HG03097 (cell line): ENCODE measurements at regions not wholly inside any gene's neighbourhood (a gene's known extent, or its start where the extent isn't known, plus 50 kb on each side); places are given as distances from the start of the nearest gene placed in this dataset.
"Not testable (repeated sequence)": the region's sequence is repeated elsewhere in the genome, so short reads cannot be mapped to it uniquely, and the experiment has no call there.

ENCODE experiments used
- ATAC-seq: cut with Tn5 transposase; IDR thresholded peaks from one replicate; pipeline ENCODE4 v1.9.1; 2021; ENCODE audit not compliant: unreplicated experiment, low FRiP score

DNA sequence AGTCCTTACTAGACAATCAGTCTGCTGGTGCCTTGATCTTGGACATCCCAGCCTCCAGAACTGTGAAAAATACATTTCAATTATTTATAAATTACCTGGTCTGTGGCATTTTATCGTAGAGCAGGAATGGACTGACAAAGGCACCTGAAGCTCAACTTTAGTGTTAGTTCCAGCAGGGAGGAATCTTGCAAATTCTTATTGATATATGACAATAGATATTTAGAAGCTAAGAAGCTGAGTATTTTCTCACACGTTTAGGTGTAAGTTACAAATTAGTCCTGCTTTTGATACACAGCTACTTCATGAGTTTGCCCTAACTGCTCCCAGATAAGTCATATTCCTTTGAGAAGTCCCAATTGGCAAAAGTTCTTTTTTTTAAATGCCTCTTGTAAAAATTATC is 138.0 kb upstream of the ZNF217 start:
- ATAC-seq, result no peak

DNA sequence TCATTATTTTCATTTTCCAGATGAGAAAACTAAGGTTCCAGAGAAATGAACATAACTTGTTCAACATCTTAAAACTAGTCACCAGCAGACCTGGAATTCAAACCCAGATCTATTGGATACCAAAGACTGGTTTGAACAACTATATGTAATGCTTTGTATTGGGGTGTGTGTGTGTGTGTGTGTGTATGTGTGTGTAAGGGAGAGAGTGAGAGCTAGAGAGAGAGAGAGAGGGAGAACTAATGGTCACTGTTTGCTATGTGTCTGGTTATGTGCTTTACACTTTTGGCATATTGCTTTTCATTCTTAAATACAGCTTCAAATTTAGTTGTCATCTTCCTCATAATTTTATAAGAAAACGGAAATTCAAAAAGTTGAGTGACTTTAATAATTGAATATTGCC is 134.7 kb upstream of the ZNF217 start:
- ATAC-seq, result no peak

- not testable (repeated sequence) for ATAC-seq
Observed at GRCh38 chr20:53727239-53727638, 133.6 kb upstream of the ZNF217 start.

- ATAC-seq, result no peak
Observed at GRCh38 chr20:53725575-53725970, 131.9 kb upstream of the ZNF217 start.

GRCh38 chr20:53723621-53724020 is 130.0 kb upstream of the ZNF217 start:
- ATAC-seq, result no peak

- no peak for ATAC-seq
Observed at GRCh38 chr20:53723045-53723444, 129.4 kb upstream of the ZNF217 start.

DNA sequence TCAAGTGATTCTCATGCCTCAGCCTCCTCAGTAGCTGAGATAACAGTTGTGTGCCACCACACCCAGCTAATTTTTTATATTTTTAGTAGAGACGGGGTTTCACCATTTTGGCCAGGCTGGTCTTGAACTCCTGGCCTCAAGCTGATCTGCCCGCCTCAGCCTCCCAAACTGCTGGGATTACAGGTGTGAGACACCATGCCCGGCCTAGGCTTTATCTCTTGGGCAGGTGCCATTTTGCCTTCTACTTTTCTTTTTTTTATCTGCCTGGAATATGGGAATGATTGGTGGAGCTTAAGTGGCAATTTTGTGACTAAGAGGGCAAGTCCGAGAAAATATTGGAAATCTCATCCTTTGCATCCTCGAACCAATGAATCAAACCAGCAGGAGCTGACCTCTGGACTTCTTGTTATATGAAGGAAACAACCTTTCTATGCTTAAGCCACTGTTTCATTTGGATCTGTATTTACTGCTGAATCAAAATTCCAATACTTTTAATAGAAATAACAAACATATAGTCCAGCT is 128.9 kb upstream of the ZNF217 start:
- no peak for ATAC-seq

DNA sequence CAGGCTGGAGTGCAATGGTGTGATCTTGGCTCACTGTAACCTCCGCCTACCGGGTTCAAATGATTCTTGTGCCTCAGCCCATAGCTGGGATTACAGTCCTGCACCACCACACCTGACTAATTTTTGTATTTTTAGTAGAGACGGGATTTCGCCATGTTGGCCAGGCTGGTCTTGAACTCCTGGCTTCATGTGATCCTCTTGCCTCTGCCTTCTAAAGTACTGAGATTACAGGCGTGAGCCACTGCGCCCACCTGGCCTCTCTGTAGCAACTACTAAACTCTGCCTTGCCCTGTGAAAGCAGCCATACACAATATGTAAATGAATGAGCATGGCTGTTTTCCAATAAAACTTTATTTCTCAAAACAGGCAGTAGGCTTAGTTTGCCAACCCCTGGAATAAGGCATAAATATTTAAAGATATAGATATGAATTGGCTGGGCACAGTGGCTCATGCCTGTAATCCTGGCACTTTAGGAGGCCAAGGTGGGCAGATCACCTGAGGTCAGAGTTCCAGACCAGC is 127.9 kb upstream of the ZNF217 start:
- not testable (repeated sequence) for ATAC-seq

DNA sequence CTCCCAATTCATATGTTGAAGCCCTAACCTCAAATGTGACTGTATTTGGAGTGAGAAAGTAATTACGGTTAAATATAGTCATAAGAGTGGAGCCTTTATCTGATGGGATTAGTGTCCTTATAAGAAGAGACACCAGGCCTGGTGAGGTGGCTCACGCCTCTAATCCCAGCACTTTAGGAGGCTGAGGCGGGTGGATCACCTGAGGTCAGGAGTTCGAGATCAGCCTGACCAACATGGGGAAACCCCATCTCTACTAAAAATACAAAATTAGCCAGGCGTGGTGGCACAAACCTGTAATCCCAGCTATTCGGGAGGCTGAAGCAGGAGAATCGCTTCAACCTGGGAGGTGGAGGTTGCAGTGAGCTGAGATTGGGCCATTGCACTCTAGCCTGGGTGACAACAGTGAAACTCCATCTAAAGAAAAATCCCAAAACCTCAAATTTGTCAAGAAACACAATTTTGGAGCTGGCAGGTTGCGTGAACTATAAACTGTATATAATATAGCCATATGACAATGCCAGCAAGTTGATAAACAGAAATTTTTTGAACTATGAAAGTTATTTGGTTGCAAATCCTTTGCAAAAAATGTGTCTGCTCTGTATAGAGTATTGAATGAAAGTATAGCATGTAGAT is 125.6 kb upstream of the ZNF217 start:
- ATAC-seq, result not testable (repeated sequence)

DNA sequence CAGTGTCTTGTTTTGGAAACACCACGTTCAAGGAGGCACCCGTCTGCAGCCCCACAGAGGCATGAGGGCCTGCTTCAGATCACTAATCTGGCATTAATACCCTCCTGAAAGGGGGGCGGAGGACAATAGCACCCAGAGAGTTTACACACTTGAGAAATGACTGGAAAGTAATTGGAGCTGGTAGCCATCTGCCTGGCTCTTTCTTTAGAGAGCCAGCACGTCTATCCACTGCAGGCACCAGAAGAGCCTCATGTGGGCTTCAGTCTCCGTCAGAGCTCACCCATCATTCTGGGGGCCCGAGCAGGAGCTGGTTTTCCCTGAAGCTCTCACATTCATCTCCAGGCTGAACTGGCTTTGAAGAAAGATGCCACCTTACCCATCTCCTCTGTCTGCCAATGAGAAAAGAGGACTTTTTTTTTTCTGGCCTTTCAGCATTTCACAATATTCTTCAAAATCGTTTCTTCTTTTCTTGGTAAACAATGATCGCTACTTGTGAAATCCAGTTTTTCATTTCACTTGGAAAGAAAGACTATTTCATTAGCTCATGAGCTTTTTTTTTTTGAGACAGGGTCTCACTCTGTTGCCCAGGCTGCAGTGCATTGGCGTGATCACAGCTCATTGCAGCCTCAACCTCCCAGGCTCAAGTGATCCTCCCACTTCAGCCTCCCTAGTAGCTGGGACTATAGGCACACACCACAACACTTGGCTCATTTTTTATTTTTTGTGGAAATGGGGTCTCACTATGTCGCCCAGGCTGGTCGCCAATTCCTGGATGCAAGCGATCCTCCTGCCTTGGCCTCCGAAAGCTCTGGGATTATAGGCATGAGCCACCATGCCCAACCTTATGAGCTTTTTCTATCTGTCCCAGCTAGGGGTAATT is 124.7 kb upstream of the ZNF217 start:
- ATAC-seq, result no peak

- ATAC-seq, result no peak
Observed at GRCh38 chr20:53716395-53716794, 122.8 kb upstream of the ZNF217 start.

- ATAC-seq, result no peak
Observed at GRCh38 chr20:53714524-53714923, 120.9 kb upstream of the ZNF217 start.

DNA sequence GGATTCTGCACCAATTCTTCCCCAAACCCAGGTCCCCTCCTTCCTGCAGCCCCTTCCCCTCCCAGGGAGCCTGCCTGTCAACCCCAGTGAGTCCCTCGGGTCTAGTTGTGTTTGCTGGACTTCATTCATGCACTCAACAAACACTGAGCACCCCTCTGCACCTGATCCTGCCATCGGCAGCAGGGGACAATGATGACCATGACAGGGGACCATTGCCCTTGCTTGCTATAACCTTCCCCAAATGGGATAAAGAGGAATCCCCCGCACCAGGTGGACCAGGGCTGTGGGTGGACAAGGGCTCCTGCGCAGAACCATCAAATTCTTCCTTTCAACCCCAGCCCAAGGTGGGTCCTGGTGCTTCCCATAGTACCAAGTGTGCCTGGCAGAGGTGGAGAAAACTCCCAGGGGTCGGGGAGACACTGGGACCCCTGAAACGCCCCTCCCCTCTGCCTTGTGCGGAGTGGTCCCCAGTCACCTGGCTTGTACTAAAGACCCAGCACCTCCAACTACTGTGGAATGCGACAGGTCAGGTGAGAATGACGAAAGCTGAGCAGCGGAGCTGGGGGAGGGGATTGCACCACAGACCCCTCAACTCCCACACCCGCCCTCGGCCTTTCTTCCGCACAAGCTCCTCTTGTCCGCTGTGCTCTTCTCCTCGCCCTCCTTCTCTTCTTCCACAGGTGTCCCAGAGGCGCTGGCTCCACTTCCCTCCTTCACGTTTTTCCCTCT is 119.9 kb upstream of the ZNF217 start:
- no peak for ATAC-seq

- ATAC-seq, result no peak
Observed at GRCh38 chr20:53712212-53712977, 118.8 kb upstream of the ZNF217 start.

DNA sequence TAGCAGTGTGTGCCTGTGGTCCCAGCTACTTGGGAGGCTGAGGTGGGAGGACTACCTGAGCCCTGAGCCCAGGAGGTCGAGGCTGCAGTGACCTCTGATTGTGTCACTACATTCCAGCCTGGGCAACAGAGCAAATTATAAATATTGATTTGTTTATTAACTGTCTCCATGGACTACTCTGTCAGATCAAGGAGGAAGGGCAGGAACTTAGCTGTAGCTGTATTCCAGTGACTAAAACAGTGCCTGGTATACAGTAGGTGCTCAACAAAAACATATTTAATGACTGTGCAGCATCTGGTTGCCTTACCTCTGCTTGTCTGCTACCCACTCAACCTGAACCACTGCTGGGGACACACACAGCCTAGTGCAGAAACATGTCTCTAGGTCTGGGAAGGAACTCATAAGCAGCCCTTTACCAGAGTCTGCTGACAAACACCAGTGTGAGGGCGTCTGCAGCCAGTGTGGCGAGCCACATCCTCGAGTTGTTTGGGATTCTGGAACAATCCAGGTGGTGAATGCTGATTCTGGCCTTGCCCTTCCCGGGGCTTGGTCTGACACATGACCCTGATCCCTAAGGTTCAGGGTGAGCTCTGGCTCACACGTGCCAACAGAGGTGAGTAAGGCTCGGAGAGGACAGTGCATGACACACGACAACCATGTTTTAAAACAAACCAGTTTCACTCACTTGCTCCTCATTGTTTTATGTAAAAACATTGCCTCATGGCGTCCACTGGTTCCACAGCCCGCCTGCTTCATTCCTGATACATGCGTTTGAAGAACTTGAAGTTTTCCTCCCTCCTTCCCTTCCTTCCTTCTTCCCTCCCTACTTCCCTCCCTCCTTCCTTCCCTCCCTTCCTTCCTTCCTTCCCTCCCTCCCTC is 117.9 kb upstream of the ZNF217 start:
- no peak for ATAC-seq

DNA sequence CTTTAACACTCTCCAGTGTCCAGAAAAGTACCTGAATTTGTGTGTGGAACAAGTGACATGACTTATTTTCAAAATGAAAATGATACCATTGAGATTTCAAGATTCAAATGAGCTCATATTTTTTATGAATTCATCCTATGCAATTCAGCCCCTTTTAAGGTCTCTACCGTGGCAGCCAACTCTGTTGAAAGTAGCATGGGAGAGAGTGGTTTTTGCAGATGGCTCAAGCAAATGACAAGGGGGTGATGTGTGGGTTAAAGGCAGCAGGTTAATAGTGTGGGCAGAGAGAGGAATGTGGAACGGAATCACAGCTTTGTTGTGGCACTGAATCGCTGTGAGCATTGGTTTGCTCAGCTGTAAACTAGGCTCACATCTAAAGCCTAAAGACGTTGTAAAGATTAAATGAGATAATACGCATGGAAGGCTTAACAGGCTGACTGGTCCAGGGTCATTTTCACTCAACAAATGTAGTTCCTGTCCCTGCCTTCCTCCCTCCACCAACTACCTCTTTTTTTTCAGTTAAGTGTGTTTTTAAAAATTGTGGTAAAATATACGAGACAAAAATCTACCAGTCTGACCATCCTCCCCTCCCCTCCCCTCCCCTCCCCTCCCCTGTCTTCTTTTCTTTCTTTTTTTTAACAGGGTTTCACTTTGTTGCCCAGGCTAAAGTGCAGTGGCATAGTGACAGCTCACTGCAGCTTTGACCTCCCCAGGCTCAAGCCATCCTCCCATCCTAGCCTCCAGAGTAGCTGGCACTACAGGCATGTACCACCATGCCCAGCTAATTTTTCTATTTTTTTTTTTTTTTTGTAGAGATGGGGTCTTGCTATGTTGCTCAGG is 114.7 kb upstream of the ZNF217 start:
- ATAC-seq, result no peak

DNA sequence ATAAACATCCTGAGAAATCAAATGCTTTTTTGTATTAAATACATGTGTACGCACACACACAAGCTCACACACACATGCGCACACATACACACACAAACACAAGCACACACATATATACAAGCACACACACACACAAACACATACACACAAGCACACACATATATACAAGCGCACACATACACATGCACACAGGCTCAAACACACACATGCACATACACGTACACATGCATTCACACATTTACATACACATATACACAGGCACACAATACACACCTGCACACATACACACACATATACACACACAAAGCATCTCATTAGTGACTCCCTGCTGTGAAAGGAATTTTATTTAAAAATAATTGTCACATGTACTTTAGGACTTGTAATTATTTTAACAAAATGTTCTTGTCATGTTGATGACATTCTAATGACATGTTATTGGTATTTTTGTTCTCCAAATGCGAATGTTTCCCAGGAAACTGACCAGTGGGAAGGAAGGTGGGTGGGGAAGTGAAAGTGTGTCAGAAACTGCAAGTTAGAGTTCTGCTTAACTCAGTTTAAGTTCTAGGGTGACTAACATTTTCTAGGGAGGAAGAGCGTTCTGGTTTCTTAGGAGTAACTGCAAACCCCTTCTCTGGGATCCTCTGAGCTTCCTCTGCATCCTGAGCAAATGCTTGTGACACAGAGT is 113.9 kb upstream of the ZNF217 start:
- no peak for ATAC-seq
